A549 (cell line): ENCODE measurements at regions not wholly inside any gene's neighbourhood (a gene's known extent, or its start where the extent isn't known, plus 50 kb on each side); places are given as distances from the start of the nearest gene placed in this dataset.

ENCODE experiments used
- EHF ChIP-seq: fragments of 250-450 bp; sonication (Bioruptor Pico); IDR thresholded peaks from 2 replicates; pipeline ENCODE4 v1.5.0; 2020; ENCODE audit warnings: mild to moderate bottlenecking
- EP300 ChIP-seq, 2 experiments: fragments of >200 bp; sonication (Bioruptor Twin); formaldehyde crosslinking; IDR thresholded peaks; 2 replicates in 1 of 2; 3 replicates in 1 of 2; pipeline ENCODE4 v1.6.1; 2016 to 2017
- POLR2A ChIP-seq: IDR thresholded peaks from 2 replicates; pipeline ENCODE4 v1.6.1; 2012; ENCODE audit warnings: mild to moderate bottlenecking, low read length
- RCOR1 ChIP-seq: fragments of 150-350 bp; IDR thresholded peaks from 2 replicates; pipeline ENCODE4 v1.6.1; 2014; ENCODE audit warnings: antibody characterized with exemption, low read length, low read depth
- RFX5 ChIP-seq: fragments of 450-650 bp; IDR thresholded peaks from 2 replicates; pipeline ENCODE4 v1.7.1; 2014; ENCODE audit warnings: antibody characterized with exemption, mild to moderate bottlenecking, moderate library complexity
- SMC3 ChIP-seq: fragments of >200 bp; sonication (Bioruptor Twin); formaldehyde crosslinking; IDR thresholded peaks from 3 replicates; pipeline ENCODE4 v1.6.1; 2018; ENCODE audit warnings: inconsistent platforms
- TF ChIP-seq, protein P1 (sequence below): fragments of 450-650 bp; IDR thresholded peaks from 2 replicates; pipeline ENCODE4 v1.6.1; 2014; ENCODE audit warnings: antibody characterized with exemption
- TF ChIP-seq, protein P2 (sequence below): fragments of >200 bp; sonication (Bioruptor Twin); formaldehyde crosslinking; IDR thresholded peaks from 3 replicates; pipeline ENCODE4 v1.5.1; 2016

DNA sequence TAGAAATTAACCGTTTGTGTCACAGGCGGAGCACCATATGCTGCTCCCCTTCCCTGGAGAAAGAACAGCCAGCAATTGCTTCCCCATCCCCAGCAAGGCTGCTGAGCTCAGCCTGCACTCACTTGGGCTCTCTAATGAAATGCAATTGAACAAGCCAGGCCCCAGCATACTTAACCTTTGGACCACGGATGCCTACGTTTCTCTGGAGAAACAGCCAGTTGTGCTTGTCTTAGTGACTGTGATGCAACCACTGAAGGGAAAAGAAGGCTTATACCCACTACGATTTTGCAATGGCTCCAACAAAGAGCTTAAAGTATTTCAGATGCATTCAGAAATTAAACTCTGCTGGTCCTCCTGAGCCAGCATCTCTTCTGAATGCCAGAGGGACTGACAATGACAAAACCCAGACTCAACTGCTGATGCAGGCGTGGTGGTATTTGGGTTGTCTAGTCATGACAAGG lies 51.3 kb upstream of the SESN3 start:
- TF ChIP-seq, protein P1, sequence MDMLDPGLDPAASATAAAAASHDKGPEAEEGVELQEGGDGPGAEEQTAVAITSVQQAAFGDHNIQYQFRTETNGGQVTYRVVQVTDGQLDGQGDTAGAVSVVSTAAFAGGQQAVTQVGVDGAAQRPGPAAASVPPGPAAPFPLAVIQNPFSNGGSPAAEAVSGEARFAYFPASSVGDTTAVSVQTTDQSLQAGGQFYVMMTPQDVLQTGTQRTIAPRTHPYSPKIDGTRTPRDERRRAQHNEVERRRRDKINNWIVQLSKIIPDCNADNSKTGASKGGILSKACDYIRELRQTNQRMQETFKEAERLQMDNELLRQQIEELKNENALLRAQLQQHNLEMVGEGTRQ: no peak
- TF ChIP-seq POLR2A: no peak
- TF ChIP-seq SMC3: no peak
- TF ChIP-seq RFX5: no peak
- TF ChIP-seq EP300 (IDR thresholded peaks at IDR 0.05): no peak
- TF ChIP-seq, protein P2, sequence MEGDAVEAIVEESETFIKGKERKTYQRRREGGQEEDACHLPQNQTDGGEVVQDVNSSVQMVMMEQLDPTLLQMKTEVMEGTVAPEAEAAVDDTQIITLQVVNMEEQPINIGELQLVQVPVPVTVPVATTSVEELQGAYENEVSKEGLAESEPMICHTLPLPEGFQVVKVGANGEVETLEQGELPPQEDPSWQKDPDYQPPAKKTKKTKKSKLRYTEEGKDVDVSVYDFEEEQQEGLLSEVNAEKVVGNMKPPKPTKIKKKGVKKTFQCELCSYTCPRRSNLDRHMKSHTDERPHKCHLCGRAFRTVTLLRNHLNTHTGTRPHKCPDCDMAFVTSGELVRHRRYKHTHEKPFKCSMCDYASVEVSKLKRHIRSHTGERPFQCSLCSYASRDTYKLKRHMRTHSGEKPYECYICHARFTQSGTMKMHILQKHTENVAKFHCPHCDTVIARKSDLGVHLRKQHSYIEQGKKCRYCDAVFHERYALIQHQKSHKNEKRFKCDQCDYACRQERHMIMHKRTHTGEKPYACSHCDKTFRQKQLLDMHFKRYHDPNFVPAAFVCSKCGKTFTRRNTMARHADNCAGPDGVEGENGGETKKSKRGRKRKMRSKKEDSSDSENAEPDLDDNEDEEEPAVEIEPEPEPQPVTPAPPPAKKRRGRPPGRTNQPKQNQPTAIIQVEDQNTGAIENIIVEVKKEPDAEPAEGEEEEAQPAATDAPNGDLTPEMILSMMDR: no peak
- TF ChIP-seq EHF: no peak
- TF ChIP-seq RCOR1: no peak
